Frontal cortex (tissue), 3 donors: ENCODE measurements at regions not wholly inside any gene's neighbourhood (a gene's known extent, or its start where the extent isn't known, plus 50 kb on each side); places are given as distances from the start of the nearest gene placed in this dataset.
"Not testable (repeated sequence)": the region's sequence is repeated elsewhere in the genome, so short reads cannot be mapped to it uniquely, and the experiment has no call there.

Experiments
- DNase-seq, 2 donors: peaks; one replicate each; pipeline ENCODE4 v3.0.0; 2012; ENCODE audit warnings: low spot score in 2 of 2
- FAIRE-seq: peaks from 2 replicates; lab custom pipeline; 2012; peaks lifted over from hg19 to GRCh38; lab: Jason Lieb, UNC
- donor health status: control.
- donor health status: control.
- donor health status: control.

DNA sequence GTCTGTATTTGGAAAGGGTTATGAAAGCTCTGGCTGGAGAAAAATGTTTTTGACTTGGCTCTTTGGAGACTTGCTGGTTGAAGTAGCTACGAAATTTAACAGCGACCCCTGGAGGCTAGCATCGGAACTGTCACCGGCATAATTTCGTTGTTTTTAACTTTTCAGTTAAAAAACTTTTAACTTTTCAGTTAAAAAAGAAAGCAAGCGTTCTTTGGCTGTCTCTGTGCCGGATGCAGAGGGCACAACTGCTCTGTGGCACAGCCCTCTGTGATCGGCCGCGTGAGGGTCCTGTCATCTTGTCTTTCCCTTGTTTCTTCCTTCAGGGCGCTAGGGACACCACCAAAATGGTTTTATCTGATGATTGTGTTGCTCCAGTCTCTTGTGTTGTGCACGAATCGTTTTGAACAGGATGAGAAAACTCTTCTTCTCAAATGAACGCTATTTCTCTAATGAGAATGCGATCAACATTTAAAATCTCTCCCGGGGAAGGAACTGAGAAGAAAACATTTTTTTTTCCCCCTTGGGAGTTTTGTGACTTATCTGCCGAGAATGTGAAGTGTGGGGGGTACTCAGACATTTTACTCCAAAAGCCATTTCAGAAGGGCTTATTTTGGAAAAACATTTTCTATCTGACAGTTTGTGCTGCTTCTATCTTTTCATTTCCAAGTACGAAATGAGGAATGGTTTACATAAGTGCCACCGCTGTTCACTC, 57.1 kb downstream of the ADCYAP1 start:
- FAIRE-seq: peak; percentile 40

DNA sequence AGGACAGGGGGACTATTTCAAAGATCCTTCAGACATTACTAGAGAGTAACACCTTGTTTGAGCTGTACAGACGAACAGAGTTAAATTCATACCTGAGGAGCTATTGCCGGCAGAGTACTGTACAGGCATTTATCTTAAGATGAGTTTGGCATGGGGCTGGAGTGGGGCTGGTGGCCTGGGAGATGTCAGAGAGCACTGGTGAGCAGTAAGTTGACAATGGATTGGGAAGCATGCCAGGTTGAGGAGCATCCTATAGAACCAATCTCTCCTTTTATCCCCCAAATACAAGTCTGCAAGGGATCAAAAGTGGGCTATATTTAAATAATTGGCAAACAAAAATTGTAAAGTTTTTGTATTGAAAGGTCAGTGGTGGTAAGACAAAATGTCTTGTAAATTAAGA, 58.6 kb downstream of the ADCYAP1 start:
- FAIRE-seq (no peak), DNase-seq (no peak)

More for the DNA sequence above, 57.1 kb downstream of the ADCYAP1 start:
- DNase-seq: peak; percentile 6 to 21

DNA sequence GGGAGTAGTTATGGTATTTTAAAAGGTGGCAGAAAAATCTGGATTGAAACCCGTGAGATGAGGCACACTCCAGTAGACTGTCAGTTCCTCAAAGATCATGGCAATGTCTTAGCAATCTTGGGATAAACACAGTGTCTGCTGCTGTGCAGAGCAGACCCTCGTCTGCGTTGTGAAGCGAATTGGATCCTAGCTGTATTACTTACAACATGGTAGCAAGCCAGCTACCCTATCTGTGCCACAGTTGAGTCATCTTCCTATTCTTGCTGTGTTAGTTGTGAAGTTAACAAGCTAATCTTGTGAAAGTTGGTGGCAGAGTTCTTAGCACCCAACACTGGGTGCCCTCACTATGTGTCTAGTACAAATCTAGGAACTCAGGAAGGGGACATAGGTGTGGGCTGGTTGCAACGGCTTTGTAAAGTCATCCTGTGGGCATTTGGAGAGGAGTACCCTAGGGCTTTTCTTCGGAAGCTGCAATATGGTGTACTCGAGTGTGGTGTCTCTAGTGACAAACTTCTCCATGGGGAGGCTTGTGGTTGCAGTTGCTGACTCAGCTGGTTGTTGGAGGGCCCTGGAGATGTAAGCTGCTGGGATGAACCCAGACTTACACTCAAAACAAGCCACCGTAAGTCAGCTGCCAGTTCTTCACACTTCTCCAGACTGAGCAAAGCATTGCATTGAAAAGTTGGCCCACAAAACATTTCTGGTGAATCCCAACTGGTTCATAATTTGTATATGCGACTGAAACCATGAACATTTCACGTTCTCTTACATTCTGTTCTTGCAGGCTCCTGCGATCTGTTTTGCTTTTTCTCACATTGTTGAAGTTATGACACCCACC, 61.5 kb downstream of the ADCYAP1 start:
- DNase-seq (no peak), FAIRE-seq (no peak)

DNA sequence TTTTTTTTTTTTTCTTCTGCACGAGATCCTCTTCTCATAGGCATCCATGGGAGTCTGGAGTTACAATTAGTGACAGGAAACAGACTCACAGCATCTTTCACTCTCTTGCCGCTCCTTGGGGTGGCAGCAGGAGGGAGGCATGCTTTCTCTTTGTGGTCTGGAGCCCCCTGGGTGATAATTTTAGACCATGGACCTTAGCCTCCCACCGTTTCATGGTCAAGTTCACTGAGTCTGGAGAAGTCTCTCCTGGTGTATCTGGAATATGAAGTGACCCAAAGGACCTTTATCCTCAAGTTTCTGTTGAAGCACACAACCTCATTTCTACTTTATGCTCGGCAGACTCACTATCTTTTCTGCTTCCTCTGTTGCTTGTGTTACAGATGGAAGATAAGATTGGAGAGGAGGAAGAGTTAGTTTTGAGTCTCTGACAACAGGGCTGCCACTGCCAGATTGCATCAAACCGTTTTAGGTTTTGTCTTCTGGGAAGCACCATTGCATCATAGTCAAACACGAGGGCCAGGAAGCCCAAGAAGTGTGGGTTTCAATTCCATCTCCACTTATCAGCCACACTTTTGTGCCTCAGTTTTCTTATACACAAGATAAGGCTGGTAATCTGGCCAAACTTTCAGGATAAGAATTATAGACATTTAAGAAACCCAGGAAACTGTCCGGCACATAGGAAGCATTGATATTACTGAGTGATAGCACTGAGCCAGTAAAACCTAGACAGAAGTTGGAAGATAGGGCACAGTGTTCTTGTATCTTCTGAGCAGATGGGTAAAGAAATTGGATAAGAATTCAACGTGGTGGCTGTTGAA, 62.3 kb downstream of the ADCYAP1 start:
- FAIRE-seq: no peak
- DNase-seq: no peak

DNA sequence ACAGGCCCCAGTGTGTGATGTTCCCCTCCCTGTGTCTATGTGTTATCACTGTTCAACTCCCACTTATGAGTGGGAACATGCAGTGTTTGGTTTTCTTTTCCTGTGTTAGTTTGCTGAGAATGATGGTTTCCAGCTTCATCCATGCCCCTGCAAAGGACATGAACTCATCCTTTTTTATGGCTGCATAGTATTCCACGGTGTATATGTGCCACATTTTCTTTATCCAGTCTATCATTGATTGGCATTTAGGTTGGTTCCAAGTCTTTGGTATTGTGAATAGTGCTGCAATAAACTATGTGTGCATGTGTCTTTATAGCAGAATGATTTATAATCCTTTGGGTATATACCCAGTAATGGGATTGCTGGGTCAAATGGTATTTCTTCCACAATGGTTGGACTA, 64.2 kb downstream of the ADCYAP1 start:
- not testable (repeated sequence) for DNase-seq, FAIRE-seq

DNA sequence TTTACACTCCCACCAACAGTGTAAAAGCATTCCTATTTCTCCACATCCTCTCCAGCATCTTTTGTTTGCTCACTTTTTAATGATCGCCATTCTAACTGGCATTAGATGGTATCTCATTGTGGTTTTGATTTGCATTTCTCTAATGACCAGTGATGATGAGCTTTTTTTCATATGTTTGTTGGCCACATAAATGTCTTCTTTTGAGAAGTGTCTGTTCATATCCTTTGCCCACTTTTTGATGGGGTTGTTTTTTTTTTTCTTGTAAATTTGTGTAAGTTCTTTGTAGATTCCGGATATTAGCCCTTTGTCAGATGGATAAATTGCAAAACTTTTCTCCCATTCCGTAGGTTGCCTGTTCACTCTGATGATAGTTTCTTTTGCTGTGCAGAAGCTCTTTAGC, 64.6 kb downstream of the ADCYAP1 start:
- not testable (repeated sequence) for DNase-seq, FAIRE-seq

DNA sequence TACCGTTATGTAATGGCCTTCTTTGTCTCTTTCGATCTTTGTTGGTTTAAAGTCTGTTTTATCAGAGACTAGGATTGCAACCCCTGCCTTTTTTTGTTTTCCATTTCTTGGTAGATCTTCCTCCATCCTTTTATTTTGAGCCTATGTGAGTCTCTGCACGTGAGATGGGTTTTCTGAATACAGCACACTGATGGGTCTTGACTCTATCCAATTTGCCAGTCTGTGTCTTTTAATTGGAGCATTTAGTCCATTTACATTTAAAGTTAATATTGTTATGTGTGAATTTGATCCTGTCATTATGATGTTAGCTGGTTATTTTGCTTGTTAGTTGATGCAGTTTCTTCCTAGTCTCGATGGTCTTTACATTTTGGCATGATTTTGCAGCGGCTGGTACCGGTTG, 69.9 kb downstream of the ADCYAP1 start:
- not testable (repeated sequence) for FAIRE-seq, DNase-seq

DNA sequence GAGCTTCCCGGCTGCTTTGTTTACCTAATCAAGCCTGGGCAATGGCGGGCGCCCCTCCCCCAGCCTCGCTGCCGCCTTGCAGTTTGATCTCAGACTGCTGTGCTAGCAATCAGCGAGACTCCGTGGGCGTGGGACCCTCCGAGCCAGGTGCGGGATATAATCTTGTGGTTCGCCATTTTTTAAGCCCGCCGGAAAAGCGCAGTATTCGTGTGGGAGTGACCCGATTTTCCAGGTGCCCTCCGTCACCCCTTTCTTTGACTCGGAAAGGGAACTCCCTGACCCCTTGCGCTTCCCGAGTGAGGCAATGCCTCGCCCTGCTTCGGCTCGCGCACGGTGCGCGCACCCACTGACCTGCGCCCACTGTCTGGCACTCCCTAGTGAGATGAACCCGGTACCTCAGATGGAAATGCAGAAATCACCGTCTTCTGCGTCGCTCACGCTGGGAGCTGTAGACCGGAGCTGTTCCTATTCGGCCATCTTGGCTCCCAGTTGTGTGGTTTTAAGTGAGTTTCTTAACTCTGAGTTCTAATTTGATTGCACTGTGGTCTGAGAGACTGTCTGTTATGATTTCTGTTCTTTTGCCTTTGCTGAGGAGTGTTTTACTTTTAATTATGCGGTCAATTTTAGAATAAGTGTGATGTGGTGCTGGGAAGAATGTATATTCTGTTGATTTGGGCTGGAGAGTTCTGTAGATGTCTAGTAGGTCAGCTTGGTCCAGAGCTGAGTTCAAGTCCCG, 71.9 kb downstream of the ADCYAP1 start:
- FAIRE-seq, DNase-seq: not testable (repeated sequence)

DNA sequence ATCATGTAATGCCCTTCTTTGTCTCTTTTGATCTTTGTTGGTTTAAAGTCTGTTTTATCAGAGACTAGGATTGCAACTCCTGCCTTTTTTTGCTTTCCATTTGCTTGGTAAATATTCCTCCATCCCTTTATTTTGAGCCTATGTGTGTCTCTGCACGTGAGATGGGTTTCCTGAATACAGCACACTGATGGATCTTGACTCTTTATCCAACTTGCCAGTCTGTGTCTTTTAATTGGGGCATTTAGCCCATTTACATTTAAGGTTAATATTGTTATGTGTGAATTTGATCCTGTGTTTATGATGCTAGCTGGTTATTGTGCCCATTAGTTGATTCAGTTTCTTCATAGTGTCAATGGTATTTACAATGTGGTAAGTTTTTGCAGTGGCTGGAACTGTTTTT, 72.7 kb downstream of the ADCYAP1 start:
- not testable (repeated sequence) for DNase-seq, FAIRE-seq

DNA sequence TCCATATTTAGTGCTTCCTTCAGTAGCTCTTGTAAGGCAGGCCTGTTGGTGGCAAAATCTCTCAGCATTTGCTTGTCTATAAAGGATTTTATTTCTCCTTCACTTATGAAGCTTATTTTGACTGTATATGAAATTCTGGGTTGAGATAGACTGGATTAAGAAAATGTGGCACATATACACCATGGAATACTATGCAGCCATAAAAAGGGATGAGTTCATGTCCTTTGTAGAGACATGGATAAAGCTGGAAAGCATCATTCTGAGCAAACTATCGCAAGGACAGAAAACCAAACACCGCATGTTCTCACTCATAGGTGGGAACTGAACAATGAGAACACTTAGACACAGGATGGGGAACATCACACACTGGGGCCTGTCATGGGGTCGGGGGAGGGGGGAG, 73.1 kb downstream of the ADCYAP1 start:
- not testable (repeated sequence) for FAIRE-seq, DNase-seq

DNA sequence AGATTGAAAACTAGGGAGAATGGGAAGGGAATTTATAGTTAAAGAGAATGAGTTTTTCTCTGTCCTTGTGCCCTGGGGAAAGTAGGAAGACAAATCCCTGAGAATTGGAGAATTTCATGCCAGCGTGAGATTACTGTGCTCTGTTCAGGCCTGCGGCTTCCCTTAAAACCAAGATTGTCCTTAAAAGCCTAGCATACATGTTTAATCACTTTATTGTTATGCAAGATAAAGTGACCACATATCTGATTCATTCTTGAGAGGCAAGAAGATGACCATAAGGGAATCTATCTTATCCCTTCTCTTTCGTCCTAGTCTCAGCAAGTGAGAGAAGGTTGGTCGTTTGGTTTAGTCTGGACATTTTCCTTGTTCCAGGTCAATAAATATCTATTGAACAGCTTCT, 75.9 kb downstream of the ADCYAP1 start:
- DNase-seq (no peak), FAIRE-seq (no peak)

DNA sequence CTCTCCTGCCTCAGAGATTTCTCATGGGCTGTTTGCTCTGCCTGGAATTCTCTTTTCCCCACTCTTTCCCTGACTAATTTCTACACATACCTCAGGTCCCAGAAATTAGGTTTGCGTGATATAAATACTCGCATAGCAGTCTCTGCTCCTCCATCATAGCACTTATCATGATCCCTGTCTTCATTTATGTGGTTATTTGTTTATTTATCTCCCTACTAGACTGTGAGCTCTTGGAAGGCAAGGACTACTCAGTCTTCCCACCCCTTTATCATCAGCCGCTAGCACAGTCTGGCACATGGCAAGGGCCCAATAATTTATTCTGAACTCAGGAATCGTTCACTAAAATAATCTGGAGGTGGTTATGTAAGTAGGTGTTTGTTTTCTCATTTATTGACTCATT, 79.3 kb downstream of the ADCYAP1 start:
- FAIRE-seq (no peak), DNase-seq (no peak)

DNA sequence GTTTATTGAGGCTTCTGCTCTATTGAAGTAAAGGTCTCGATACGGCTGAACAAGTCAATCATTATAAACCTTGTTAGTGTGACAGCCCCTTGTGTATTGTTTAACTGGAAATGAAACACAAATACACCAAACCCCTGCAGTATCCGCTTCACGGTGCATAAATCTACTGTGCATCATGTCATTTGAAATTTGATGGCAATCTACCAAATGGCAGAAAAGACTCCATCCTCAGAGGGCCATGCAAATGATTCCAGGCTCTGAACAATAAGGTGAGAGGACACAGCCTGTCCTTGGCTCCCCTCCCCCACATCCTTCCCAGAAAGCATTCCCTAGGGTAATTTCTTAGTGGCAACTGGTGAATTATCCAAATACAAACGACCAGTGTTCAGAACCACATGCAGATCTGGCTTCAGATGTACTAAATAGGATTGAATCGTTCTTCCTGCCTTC, 80.6 kb downstream of the ADCYAP1 start:
- no peak for DNase-seq
- no peak for FAIRE-seq

DNA sequence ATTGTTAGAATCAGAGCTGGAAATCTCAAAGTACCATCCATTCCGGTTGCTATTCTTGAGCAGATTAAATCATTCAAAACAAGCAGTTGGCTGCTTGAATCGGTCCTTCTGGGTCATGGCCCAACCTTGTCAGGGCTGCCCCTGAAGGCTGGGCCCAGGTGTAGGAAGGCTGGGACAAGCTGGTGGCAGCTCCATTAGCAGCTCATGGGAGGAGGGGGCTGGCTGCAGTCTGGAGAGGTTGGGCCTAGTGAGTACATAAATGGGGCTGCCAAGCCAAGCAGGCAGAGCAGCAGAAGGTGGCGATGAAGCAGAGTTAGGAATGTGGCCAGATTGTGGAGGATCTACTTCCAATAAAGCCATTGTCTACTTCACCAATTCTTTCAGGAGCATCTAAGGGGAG, 81.4 kb downstream of the ADCYAP1 start:
- FAIRE-seq (no peak), DNase-seq (no peak)

DNA sequence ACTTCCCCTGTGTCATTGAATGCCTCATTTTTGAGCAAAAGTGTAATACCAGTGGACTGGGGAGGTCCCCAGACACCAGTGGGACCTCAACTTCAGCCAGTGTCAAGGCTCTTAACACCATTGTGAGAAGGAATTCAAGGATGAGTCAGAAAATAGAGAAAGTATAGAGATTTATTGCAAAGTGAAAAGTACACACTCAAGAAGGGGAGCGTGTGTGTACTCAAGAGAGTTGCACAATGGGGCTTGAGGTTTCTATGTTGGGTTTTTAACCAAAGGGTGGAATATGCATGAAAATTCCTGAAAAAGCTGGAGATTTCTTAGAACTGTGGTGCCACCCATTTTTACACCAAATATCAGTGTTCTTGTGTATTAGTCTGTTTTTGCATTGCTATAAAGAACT, 81.9 kb downstream of the ADCYAP1 start:
- DNase-seq (no peak), FAIRE-seq (no peak)

DNA sequence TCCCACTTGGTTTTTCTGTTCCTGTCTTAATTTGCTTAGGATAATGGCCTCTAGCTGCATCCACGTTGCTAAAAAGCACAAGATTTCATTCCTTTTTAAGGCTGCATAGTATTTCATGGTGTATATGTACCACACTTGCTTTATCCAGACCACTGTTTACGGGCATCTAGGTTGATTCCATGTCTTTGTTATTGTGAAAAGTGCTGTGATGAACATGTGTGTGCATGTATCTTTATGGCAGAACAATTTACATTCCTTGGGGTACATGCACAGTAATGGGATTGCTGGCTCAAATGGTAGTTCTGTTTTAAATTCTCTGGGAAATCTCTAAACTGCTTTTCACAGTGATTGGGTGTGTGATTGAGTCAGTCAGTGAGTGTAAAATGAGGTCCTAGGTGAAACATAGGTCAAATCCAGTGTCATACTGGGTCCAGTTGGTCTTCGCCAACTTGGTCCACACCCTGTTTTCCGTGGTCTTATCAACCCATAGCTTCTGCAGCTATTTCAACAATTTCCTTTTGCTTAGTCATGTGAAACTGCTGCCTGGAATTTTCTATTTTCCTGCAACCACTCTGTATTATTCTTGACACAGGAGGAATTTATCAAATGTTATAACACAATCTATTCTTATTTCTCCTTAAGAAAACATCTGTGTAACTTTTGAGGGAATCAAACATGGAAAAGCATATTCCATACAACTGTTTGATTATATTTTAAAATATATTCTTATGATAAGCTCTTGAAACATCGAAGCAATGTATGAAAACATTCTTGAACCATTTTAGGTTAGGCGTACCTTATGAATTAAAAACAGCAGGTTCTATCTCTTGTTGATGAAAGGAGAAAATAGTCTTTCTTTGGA, 82.9 kb downstream of the ADCYAP1 start:
- DNase-seq (no peak), FAIRE-seq (no peak)

DNA sequence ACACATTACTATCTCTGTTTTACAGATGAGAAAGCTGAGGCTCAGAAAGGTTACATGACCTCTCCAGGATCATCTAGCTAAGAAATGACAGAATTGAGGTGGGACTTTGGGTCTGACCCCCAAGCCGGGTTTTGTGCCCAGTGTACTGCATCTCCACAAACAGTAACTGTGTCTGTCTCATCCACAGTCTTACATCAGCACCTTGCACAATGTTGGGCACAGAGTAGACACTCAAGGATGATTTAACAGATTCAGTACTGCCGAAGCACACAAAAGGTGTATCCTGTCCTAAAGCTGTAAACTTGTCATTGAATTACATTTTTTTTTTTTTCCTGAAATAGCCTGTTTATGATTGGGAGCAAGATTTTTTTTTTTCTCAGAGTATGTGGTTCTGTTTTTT, 84.8 kb downstream of the ADCYAP1 start:
- FAIRE-seq: no peak
- no peak for DNase-seq

DNA sequence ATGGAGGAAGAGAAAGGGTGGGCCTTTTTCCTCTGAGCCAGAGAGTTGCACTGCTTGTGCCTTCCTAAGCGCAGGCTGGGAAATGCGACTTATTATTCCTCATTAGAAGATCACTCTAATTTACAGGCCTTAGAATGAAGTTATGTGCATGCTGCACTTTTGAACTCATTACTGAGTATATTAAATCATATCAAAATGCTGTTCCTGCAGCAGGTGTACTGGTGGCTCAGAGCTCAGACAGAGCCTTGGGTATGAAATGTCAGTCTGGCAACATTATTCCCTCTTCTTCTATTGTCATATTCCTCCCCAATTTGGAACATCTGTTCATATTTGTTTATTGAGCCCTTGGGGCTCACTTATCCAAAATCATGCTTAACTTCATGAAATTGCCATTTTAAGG, 85.5 kb downstream of the ADCYAP1 start:
- FAIRE-seq: no peak

DNA sequence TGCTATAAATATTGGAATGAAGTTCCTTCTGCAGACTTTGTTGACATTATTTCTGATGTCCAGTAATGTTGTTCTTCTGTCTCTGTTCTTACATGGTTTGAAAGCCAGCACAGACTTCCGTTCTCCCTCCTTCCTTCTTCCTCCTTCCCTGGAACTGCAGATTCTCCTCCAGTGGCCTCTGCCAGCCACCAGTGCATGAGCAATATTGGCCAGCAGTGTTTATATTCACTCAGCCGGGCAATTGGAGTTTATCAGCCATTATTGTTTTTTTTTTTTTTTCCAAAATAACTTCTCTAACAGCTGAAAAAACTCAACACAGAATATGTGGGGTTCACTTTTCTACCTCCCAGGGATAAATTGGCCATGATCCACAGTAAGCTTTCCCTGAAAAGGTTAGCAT, 86.8 kb downstream of the ADCYAP1 start:
- DNase-seq (no peak), FAIRE-seq (no peak)

More for the DNA sequence above, 85.5 kb downstream of the ADCYAP1 start:
- no peak for DNase-seq
